Peyer's patch (tissue), 4 donors: ENCODE measurements at regions not wholly inside any gene's neighbourhood (a gene's known extent, or its start where the extent isn't known, plus 50 kb on each side); places are given as distances from the start of the nearest gene placed in this dataset.
"Not testable (repeated sequence)": the region's sequence is repeated elsewhere in the genome, so short reads cannot be mapped to it uniquely, and the experiment has no call there.

Source experiments
- DNase-seq, 3 donors: peaks; one replicate each; pipeline ENCODE4 v3.0.0-alpha.2; 2017 to 2019
- H3K27ac ChIP-seq, 4 donors: fragments of 200-600 bp; sonication (generic); one replicate each; pipeline ENCODE4 v1.5.1; 2016 to 2019
- H3K27me3 ChIP-seq, 2 donors: fragments of 200-600 bp; sonication (generic); one replicate each; pipeline ENCODE4 v1.5.1; 2019
- H3K36me3 ChIP-seq, 3 donors: fragments of 200-600 bp; sonication (generic); one replicate each; pipeline ENCODE4 v1.5.1; 2016 to 2019
- H3K4me1 ChIP-seq, 4 donors: fragments of 200-600 bp; sonication (generic); one replicate each; pipeline ENCODE4 v1.5.1; 2016 to 2019
- H3K4me3 ChIP-seq, 4 donors: fragments of 200-600 bp; sonication (generic); 1 replicate in 3 of 4; 2 replicates in 1 of 4; pipeline ENCODE4 v1.5.1; 2016 to 2019; ENCODE audit warnings: mild to moderate bottlenecking in 1 of 4
- H3K9me3 ChIP-seq, 4 donors: fragments of 200-600 bp; sonication (generic); one replicate each; pipeline ENCODE4 v1.5.1; 2016 to 2019; ENCODE audit warnings: mild to moderate bottlenecking in 1 of 4
- CTCF ChIP-seq, 6 experiments: fragments of 450-650 bp in 4 of 6; fragments of 200-600 bp in 2 of 6; sonication (generic) in 1 of 6; IDR thresholded peaks; one replicate each; pipeline ENCODE4 v1.5.1; 2017 to 2019; ENCODE audit warnings: antibody characterized with exemption in 6 of 6, mild to moderate bottlenecking in 3 of 6, moderate library complexity in 1 of 6
- POLR2A ChIP-seq, 2 donors: fragments of 450-650 bp; IDR thresholded peaks; one replicate each; pipeline ENCODE4 v1.5.1; 2017; ENCODE audit warnings: antibody characterized with exemption in 2 of 2, mild to moderate bottlenecking in 2 of 2, moderate library complexity in 2 of 2

- Histone ChIP-seq H3K4me1 (no peaks in the 10 kb centered on the region), H3K36me3 (no peaks in the 10 kb centered on the region), H3K27me3 (no peaks in the 10 kb centered on the region), H3K27ac (no peak overlapping the region), H3K4me3 (no peak overlapping the region), H3K9me3 (no peaks in the 10 kb centered on the region)
- TF ChIP-seq CTCF (IDR thresholded peaks at IDR 0.05): no peak
- no peak for DNase-seq
Observed at GRCh38 chr11:127965939-127966668, 621.3 kb downstream of the ETS1 start.

GRCh38 chr11:127962416-127962815 is 624.9 kb downstream of the ETS1 start:
- no peaks in the 10 kb centered on the region for H3K9me3 ChIP-seq
- no peak overlapping the region for H3K27ac ChIP-seq
- no peak overlapping the region for H3K4me3 ChIP-seq
- H3K27me3 ChIP-seq: no peaks in the 10 kb centered on the region
- TF ChIP-seq POLR2A (IDR thresholded peaks at IDR 0.05) (no peak), CTCF (IDR thresholded peaks at IDR 0.05) (no peak)
- H3K4me1 ChIP-seq: no peaks in the 10 kb centered on the region
- DNase-seq: no peak
- no peaks in the 10 kb centered on the region for H3K36me3 ChIP-seq

GRCh38 chr11:127950162-127950561 is 637.2 kb downstream of the ETS1 start:
- no peak overlapping the region for H3K27ac ChIP-seq

GRCh38 chr11:127943763-127944162 is 643.6 kb downstream of the ETS1 start:
- no peaks in the 10 kb centered on the region for H3K9me3 ChIP-seq
- H3K27me3 ChIP-seq: no peaks in the 10 kb centered on the region
- no peak for DNase-seq
- no peak overlapping the region for H3K4me3 ChIP-seq
- TF ChIP-seq CTCF (IDR thresholded peaks at IDR 0.05): no peak
- no peak for TF ChIP-seq POLR2A (IDR thresholded peaks at IDR 0.05)
- no peaks in the 10 kb centered on the region for H3K36me3 ChIP-seq
- no peaks in the 10 kb centered on the region for H3K4me1 ChIP-seq
- no peak overlapping the region for H3K27ac ChIP-seq

More at GRCh38 chr11:127950162-127950561, 637.2 kb downstream of the ETS1 start:
- no peak for DNase-seq
- TF ChIP-seq POLR2A (IDR thresholded peaks at IDR 0.05) (no peak), CTCF (IDR thresholded peaks at IDR 0.05) (no peak)
- Histone ChIP-seq H3K4me3 (no peak overlapping the region), H3K27me3 (no peaks in the 10 kb centered on the region), H3K36me3 (no peaks in the 10 kb centered on the region), H3K4me1 (no peaks in the 10 kb centered on the region), H3K9me3 (no peaks in the 10 kb centered on the region)

- H3K36me3 ChIP-seq: no peaks in the 10 kb centered on the region
Observed at GRCh38 chr11:127943152-127943551, 644.2 kb downstream of the ETS1 start.

GRCh38 chr11:127941554-127941953 is 645.8 kb downstream of the ETS1 start:
- not testable (repeated sequence) for DNase-seq, H3K9me3 ChIP-seq, H3K36me3 ChIP-seq, H3K27me3 ChIP-seq, H3K27ac ChIP-seq, H3K4me3 ChIP-seq, H3K4me1 ChIP-seq

More at GRCh38 chr11:127943152-127943551, 644.2 kb downstream of the ETS1 start:
- Histone ChIP-seq H3K27ac (no peak overlapping the region), H3K27me3 (no peaks in the 10 kb centered on the region), H3K9me3 (no peaks in the 10 kb centered on the region), H3K4me1 (no peaks in the 10 kb centered on the region), H3K4me3 (no peak overlapping the region)
- TF ChIP-seq CTCF (IDR thresholded peaks at IDR 0.05): no peak
- TF ChIP-seq POLR2A (IDR thresholded peaks at IDR 0.05): no peak
- DNase-seq: no peak
